B cell (primary cell): ENCODE measurements at regions not wholly inside any gene's neighbourhood (a gene's known extent, or its start where the extent isn't known, plus 50 kb on each side); places are given as distances from the start of the nearest gene placed in this dataset.

Source experiments
- CTCF ChIP-seq: fragments of 200-600 bp; IDR thresholded peaks from one replicate; pipeline ENCODE4 v1.8.0; 2022; ENCODE audit warnings: antibody characterized with exemption, mild to moderate bottlenecking
- EZH2 ChIP-seq: IDR thresholded peaks from 2 replicates; pipeline ENCODE4 v1.6.1; 2012; ENCODE audit warnings: borderline replicate concordance, low read depth, mild to moderate bottlenecking, moderate library complexity, low read length; ENCODE audit not compliant: insufficient read depth, poor library complexity, severe bottlenecking

- TF ChIP-seq CTCF, result no peak
- no peak for TF ChIP-seq EZH2
Observed at GRCh38 chr12:93048656-93049055, 119.6 kb upstream of the EEA1 start.
